Activated CD8-positive, alpha-beta memory T cell treated with anti-CD3 and anti-CD28 coated beads, Interleukin-2, amount 10 ng/mL, durations not matched to agents 7 days and 5 days (primary cell): ENCODE measurements at regions not wholly inside any gene's neighbourhood (a gene's known extent, or its start where the extent isn't known, plus 50 kb on each side); places are given as distances from the start of the nearest gene placed in this dataset.

Experiments used
- ATAC-seq: fragments of 150-1000 bp; cut with Tn5 transposase; one replicate; pipeline ENCODE4 v1.10.0; 2021; ENCODE audit warnings: moderate library complexity
- CTCF ChIA-PET: fragments of 350-600 bp; sonication (Branson Sonifier 250); formaldehyde crosslinking; loops from one replicate; lab custom pipeline; 2021; ENCODE audit warnings: antibody characterized with exemption; lab: Charles Lee
- DNase-seq: peaks from one replicate; pipeline ENCODE4 v3.0.0-alpha.2; 2020
- H3K27ac Mint-ChIP-seq: one replicate; pipeline ENCODE4 v1.8.0; 2021; ENCODE audit warnings: mild to moderate bottlenecking, mixed read lengths
- H3K27me3 Mint-ChIP-seq: one replicate; pipeline ENCODE4 v1.8.0; 2021; ENCODE audit warnings: mixed read lengths
- H3K36me3 Mint-ChIP-seq: one replicate; pipeline ENCODE4 v1.8.0; 2021; ENCODE audit warnings: mild to moderate bottlenecking, mixed read lengths
- H3K4me1 Mint-ChIP-seq: one replicate; pipeline ENCODE4 v1.8.0; 2021; ENCODE audit warnings: mixed read lengths
- H3K4me3 Mint-ChIP-seq: one replicate; pipeline ENCODE4 v1.8.0; 2021; ENCODE audit warnings: mild to moderate bottlenecking, moderate library complexity, mixed read lengths
- H3K9me3 Mint-ChIP-seq: one replicate; pipeline ENCODE4 v1.8.0; 2022; ENCODE audit warnings: low read depth, mixed read lengths

GRCh38 chr12:90899456-90900182 lies 55.4 kb downstream of the CCER1 start:
- DNase-seq (no peak), ATAC-seq (no peak)
- H3K9me3 Mint-ChIP-seq: no peaks in the 10 kb centered on the region
- no peaks in the 10 kb centered on the region for H3K4me1 Mint-ChIP-seq
- H3K27me3 Mint-ChIP-seq: no peaks in the 10 kb centered on the region
- H3K4me3 Mint-ChIP-seq: no peak overlapping the region
- CTCF ChIA-PET: no interaction called here
- H3K27ac Mint-ChIP-seq: no peak overlapping the region
- H3K36me3 Mint-ChIP-seq: no peaks in the 10 kb centered on the region

GRCh38 chr12:90897986-90898385 lies 57.0 kb downstream of the CCER1 start:
- no peak overlapping the region for H3K4me3 Mint-ChIP-seq
- CTCF ChIA-PET: interaction anchor here (0.6 kb wide), 1 partner anchor 43 kb away, joined by 4 read pairs; no protein-coding TSS in a partner anchor
- H3K27me3 Mint-ChIP-seq: no peaks in the 10 kb centered on the region
- H3K36me3 Mint-ChIP-seq: no peaks in the 10 kb centered on the region
- DNase-seq (no peak), ATAC-seq (no peak)
- H3K4me1 Mint-ChIP-seq: no peaks in the 10 kb centered on the region
- H3K27ac Mint-ChIP-seq: no peak overlapping the region
- H3K9me3 Mint-ChIP-seq: no peaks in the 10 kb centered on the region

- Mint-ChIP-seq H3K9me3 (no peaks in the 10 kb centered on the region), H3K27me3 (no peaks in the 10 kb centered on the region), H3K36me3 (no peaks in the 10 kb centered on the region), H3K27ac (no peak overlapping the region), H3K4me1 (no peaks in the 10 kb centered on the region), H3K4me3 (no peak overlapping the region)
- DNase-seq (no peak), ATAC-seq (no peak)
- CTCF ChIA-PET: no interaction called here
Measured at GRCh38 chr12:90897316-90897715, 57.7 kb downstream of the CCER1 start.

GRCh38 chr12:90896821-90897220 lies 58.2 kb downstream of the CCER1 start:
- Mint-ChIP-seq H3K4me3 (no peak overlapping the region), H3K36me3 (no peaks in the 10 kb centered on the region), H3K4me1 (no peaks in the 10 kb centered on the region), H3K27me3 (no peaks in the 10 kb centered on the region), H3K27ac (no peak overlapping the region), H3K9me3 (no peaks in the 10 kb centered on the region)
- DNase-seq (no peak), ATAC-seq (no peak)
- CTCF ChIA-PET: no interaction called here

- Mint-ChIP-seq H3K4me3 (no peak overlapping the region), H3K9me3 (no peaks in the 10 kb centered on the region), H3K4me1 (no peaks in the 10 kb centered on the region), H3K27ac (no peak overlapping the region), H3K27me3 (no peaks in the 10 kb centered on the region), H3K36me3 (no peaks in the 10 kb centered on the region)
- ATAC-seq (no peak), DNase-seq (no peak)
- CTCF ChIA-PET: no interaction called here
Measured at GRCh38 chr12:90896164-90896563, 58.8 kb downstream of the CCER1 start.

- CTCF ChIA-PET: no interaction called here
- H3K9me3 Mint-ChIP-seq: no peaks in the 10 kb centered on the region
- ATAC-seq (no peak), DNase-seq (no peak)
- H3K4me1 Mint-ChIP-seq: no peaks in the 10 kb centered on the region
- no peak overlapping the region for H3K27ac Mint-ChIP-seq
- H3K4me3 Mint-ChIP-seq: no peak overlapping the region
- H3K27me3 Mint-ChIP-seq: no peaks in the 10 kb centered on the region
- no peaks in the 10 kb centered on the region for H3K36me3 Mint-ChIP-seq
Measured at GRCh38 chr12:90888316-90888715, 66.7 kb downstream of the CCER1 start.

- H3K27me3 Mint-ChIP-seq: no peaks in the 10 kb centered on the region
- H3K4me3 Mint-ChIP-seq: no peak overlapping the region
- no peak overlapping the region for H3K27ac Mint-ChIP-seq
- no peaks in the 10 kb centered on the region for H3K9me3 Mint-ChIP-seq
- ATAC-seq (no peak), DNase-seq (no peak)
- CTCF ChIA-PET: no interaction called here
- no peaks in the 10 kb centered on the region for H3K4me1 Mint-ChIP-seq
- no peaks in the 10 kb centered on the region for H3K36me3 Mint-ChIP-seq
Measured at GRCh38 chr12:90883456-90883855, 71.5 kb downstream of the CCER1 start.

GRCh38 chr12:90871726-90872096 lies 83.3 kb downstream of the CCER1 start:
- no peak for ATAC-seq
- Mint-ChIP-seq H3K4me1 (no peaks in the 10 kb centered on the region), H3K4me3 (no peak overlapping the region), H3K27ac (no peak overlapping the region), H3K9me3 (peaks cover 2% of the 10 kb centered on the region), H3K27me3 (no peaks in the 10 kb centered on the region), H3K36me3 (no peaks in the 10 kb centered on the region)
- CTCF ChIA-PET: no interaction called here
- no peak for DNase-seq

- no peaks in the 10 kb centered on the region for H3K27me3 Mint-ChIP-seq
- CTCF ChIA-PET: no interaction called here
- no peak for ATAC-seq
- H3K36me3 Mint-ChIP-seq: no peaks in the 10 kb centered on the region
- no peak overlapping the region for H3K27ac Mint-ChIP-seq
- H3K4me3 Mint-ChIP-seq: no peak overlapping the region
- no peak for DNase-seq
- no peaks in the 10 kb centered on the region for H3K4me1 Mint-ChIP-seq
- peaks cover 2% of the 10 kb centered on the region for H3K9me3 Mint-ChIP-seq
Measured at GRCh38 chr12:90870971-90871725, 83.8 kb downstream of the CCER1 start.

- CTCF ChIA-PET: no interaction called here
- Mint-ChIP-seq H3K4me1 (no peaks in the 10 kb centered on the region), H3K27me3 (no peaks in the 10 kb centered on the region), H3K27ac (no peak overlapping the region), H3K9me3 (peaks cover 2% of the 10 kb centered on the region), H3K36me3 (no peaks in the 10 kb centered on the region), H3K4me3 (no peak overlapping the region)
- no peak for DNase-seq
- no peak for ATAC-seq
Measured at GRCh38 chr12:90868626-90869025, 86.3 kb downstream of the CCER1 start.

- Mint-ChIP-seq H3K36me3 (no peaks in the 10 kb centered on the region), H3K27me3 (no peaks in the 10 kb centered on the region), H3K27ac (no peak overlapping the region), H3K4me1 (no peaks in the 10 kb centered on the region), H3K9me3 (no peaks in the 10 kb centered on the region), H3K4me3 (no peak overlapping the region)
- CTCF ChIA-PET: no interaction called here
- no peak for DNase-seq
- no peak for ATAC-seq
Measured at GRCh38 chr12:90859591-90859990, 95.4 kb downstream of the CCER1 start.

- H3K36me3 Mint-ChIP-seq: no peaks in the 10 kb centered on the region
- CTCF ChIA-PET: no interaction called here
- H3K9me3 Mint-ChIP-seq: no peaks in the 10 kb centered on the region
- no peak for DNase-seq
- peaks cover 3% of the 10 kb centered on the region for H3K4me1 Mint-ChIP-seq
- no peak overlapping the region for H3K27ac Mint-ChIP-seq
- no peak overlapping the region for H3K4me3 Mint-ChIP-seq
- ATAC-seq: no peak
- H3K27me3 Mint-ChIP-seq: no peaks in the 10 kb centered on the region
Measured at GRCh38 chr12:90858252-90858651, 96.7 kb downstream of the CCER1 start.

- Mint-ChIP-seq H3K27me3 (no peaks in the 10 kb centered on the region), H3K9me3 (no peaks in the 10 kb centered on the region), H3K4me3 (no peak overlapping the region), H3K27ac (no peak overlapping the region), H3K36me3 (no peaks in the 10 kb centered on the region), H3K4me1 (peaks cover 3% of the 10 kb centered on the region)
- DNase-seq (no peak), ATAC-seq (no peak)
- CTCF ChIA-PET: interaction anchor here (2.0 kb wide), 1 partner anchor 8 kb away, joined by 7 read pairs; no protein-coding TSS in a partner anchor
Measured at GRCh38 chr12:90855534-90855933, 99.4 kb downstream of the CCER1 start.

GRCh38 chr12:90854136-90854689 lies 100.8 kb downstream of the CCER1 start:
- no peaks in the 10 kb centered on the region for H3K9me3 Mint-ChIP-seq
- ATAC-seq (no peak), DNase-seq (no peak)
- no peaks in the 10 kb centered on the region for H3K36me3 Mint-ChIP-seq
- H3K4me1 Mint-ChIP-seq: peaks cover 3% of the 10 kb centered on the region
- H3K27me3 Mint-ChIP-seq: no peaks in the 10 kb centered on the region
- no peak overlapping the region for H3K27ac Mint-ChIP-seq
- CTCF ChIA-PET: interaction anchor here (0.7 to 2.0 kb wide), 2 partner anchors 9 to 44 kb away, joined by 4 to 7 read pairs; no protein-coding TSS in a partner anchor
- H3K4me3 Mint-ChIP-seq: no peak overlapping the region
